B cell (primary cell): ENCODE measurements at regions not wholly inside any gene's neighbourhood (a gene's known extent, or its start where the extent isn't known, plus 50 kb on each side); places are given as distances from the start of the nearest gene placed in this dataset.

Experiments
- ATAC-seq: fragments of 200-7000 bp; cut with Tn5 transposase; one replicate; pipeline ENCODE4 v1.10.0; 2021; ENCODE audit warnings: low read depth, mild to moderate bottlenecking, moderate number of reproducible peaks, moderate library complexity
- CTCF ChIA-PET: fragments of 350-600 bp; sonication (Branson Sonifier 250); formaldehyde crosslinking; loops from one replicate; lab custom pipeline; 2021; ENCODE audit warnings: antibody characterized with exemption, inconsistent platforms; lab: Charles Lee
- POLR2A ChIA-PET: fragments of 350-600 bp; sonication (Branson Sonifier 250); formaldehyde crosslinking; loops from one replicate; lab custom pipeline; 2021; ENCODE audit warnings: antibody characterized with exemption; lab: Charles Lee
- DNase-seq: peaks from one replicate; pipeline ENCODE4 v3.0.0; 2013
- H2AFZ ChIP-seq: 2 replicates; pipeline ENCODE4 v1.6.1; 2012; ENCODE audit warnings: mild to moderate bottlenecking, low read depth, low read length; ENCODE audit not compliant: insufficient read depth, poor library complexity, severe bottlenecking
- H3K27ac ChIP-seq, 2 donors: 1 replicate in 1 of 2; 2 replicates in 1 of 2; pipeline ENCODE4 v1.5.1; 2012 to 2013; ENCODE audit warnings: low read length in 2 of 2, mild to moderate bottlenecking in 2 of 2, moderate library complexity in 1 of 2
- H3K27me3 ChIP-seq, 4 experiments: fragments of 200-600 bp in 1 of 4; sonication (generic) in 1 of 4; replicated peaks in 1 of 4; 1 replicate in 2 of 4; 2 replicates in 2 of 4; pipeline versions ENCODE4 v1.6.1 to v1.7.0; 2013 to 2016; ENCODE audit warnings: low read length in 3 of 4, mild to moderate bottlenecking in 2 of 4, mixed read lengths in 1 of 4, moderate library complexity in 1 of 4; ENCODE audit not compliant: insufficient read depth in 4 of 4, control insufficient read depth in 3 of 4; ENCODE audit errors: control extremely low read depth in 1 of 4
- H3K36me3 ChIP-seq, 2 experiments: replicated peaks in 1 of 2; 1 replicate in 1 of 2; 2 replicates in 1 of 2; pipeline versions ENCODE4 v1.6.1 to v1.7.1; 2013; ENCODE audit warnings: low read length in 1 of 2; ENCODE audit not compliant: insufficient read depth in 2 of 2, control insufficient read depth in 1 of 2; ENCODE audit errors: control extremely low read depth in 1 of 2, extremely low read depth in 1 of 2
- H3K4me1 ChIP-seq, 2 donors: fragments of 200-600 bp in 1 of 2; sonication (generic) in 1 of 2; 1 replicate in 1 of 2; 2 replicates in 1 of 2; pipeline versions ENCODE4 v1.5.1 to v1.6.1; 2013 to 2017; ENCODE audit warnings: low read length in 2 of 2; ENCODE audit not compliant: control insufficient read depth in 2 of 2, insufficient read depth in 2 of 2
- H3K4me2 ChIP-seq: replicated peaks from 2 replicates; pipeline ENCODE3; 2012; ENCODE audit warnings: mild to moderate bottlenecking, low read depth, low read length; ENCODE audit not compliant: poor library complexity, severe bottlenecking
- H3K4me3 ChIP-seq, 5 experiments: fragments of 200-600 bp in 1 of 5; sonication (generic) in 1 of 5; 1 replicate in 3 of 5; 2 replicates in 2 of 5; pipeline versions ENCODE4 v1.5.1 to v1.7.0; 2011 to 2016; ENCODE audit warnings: low read length in 4 of 5, mild to moderate bottlenecking in 4 of 5, low read depth in 2 of 5, control low read depth in 1 of 5, moderate library complexity in 1 of 5; ENCODE audit not compliant: insufficient read depth in 1 of 5; ENCODE audit errors: control extremely low read depth in 1 of 5, extremely low read depth in 1 of 5
- H3K79me2 ChIP-seq: fragments of 200-600 bp; sonication (generic); one replicate; pipeline ENCODE4 v1.6.0; 2016; ENCODE audit warnings: low read length; ENCODE audit not compliant: control insufficient read depth, insufficient read depth
- H3K9ac ChIP-seq: fragments of 200-600 bp; sonication (generic); 2 replicates; pipeline ENCODE4 v1.6.1; 2017; ENCODE audit warnings: mild to moderate bottlenecking, low read length, moderate library complexity
- H3K9me3 ChIP-seq, 3 donors: one replicate each; pipeline versions ENCODE4 v1.6.1 to v1.7.1; 2013; ENCODE audit warnings: low read length in 2 of 3; ENCODE audit not compliant: control insufficient read depth in 2 of 3, insufficient read depth in 1 of 3; ENCODE audit errors: control extremely low read depth in 1 of 3
- H4K20me1 ChIP-seq: 2 replicates; pipeline ENCODE4 v1.6.0; 2012; ENCODE audit warnings: mild to moderate bottlenecking, low read length; ENCODE audit not compliant: insufficient read depth, control insufficient read depth, poor library complexity, severe bottlenecking
- H3K27ac Mint-ChIP-seq: one replicate; pipeline ENCODE4 v1.8.0; 2021; ENCODE audit warnings: mixed read lengths
- H3K27me3 Mint-ChIP-seq: one replicate; pipeline ENCODE4 v1.8.0; 2021; ENCODE audit warnings: mixed read lengths
- H3K4me1 Mint-ChIP-seq: one replicate; pipeline ENCODE4 v1.8.0; 2021; ENCODE audit warnings: mixed read lengths
- H3K4me3 Mint-ChIP-seq: one replicate; pipeline ENCODE4 v1.8.0; 2021; ENCODE audit warnings: mixed read lengths
- H3K9me3 Mint-ChIP-seq: one replicate; pipeline ENCODE4 v1.8.0; 2022; ENCODE audit warnings: mixed read lengths; ENCODE audit not compliant: insufficient read depth
- CTCF ChIP-seq: fragments of 200-600 bp; IDR thresholded peaks from one replicate; pipeline ENCODE4 v1.8.0; 2022; ENCODE audit warnings: antibody characterized with exemption, mild to moderate bottlenecking
- EZH2 ChIP-seq: IDR thresholded peaks from 2 replicates; pipeline ENCODE4 v1.6.1; 2012; ENCODE audit warnings: borderline replicate concordance, low read depth, mild to moderate bottlenecking, moderate library complexity, low read length; ENCODE audit not compliant: insufficient read depth, poor library complexity, severe bottlenecking
- WGBS: methylation state at CpG from one replicate; pipeline ENCODE4 v1.1.5; 2013; ENCODE audit warnings: missing lambda C conversion rate; ENCODE audit not compliant: insufficient coverage; 5-methylcytosine and 5-hydroxymethylcytosine counted together
- intact Hi-C: fragments of 100-400 bp; cut with micrococcal nuclease; formaldehyde crosslinking; loops from one replicate; pipeline ENCODE4 v1.10.0; 2022

- no peaks in the 10 kb centered on the region for H3K79me2 ChIP-seq
- intact Hi-C loops = no loop called here
- H3K4me1 Mint-ChIP-seq = no peaks in the 10 kb centered on the region
- peaks cover 6% of the 10 kb centered on the region for H3K27me3 Mint-ChIP-seq
- no peak overlapping the region for H3K4me2 ChIP-seq
- H4K20me1 ChIP-seq = no peaks in the 10 kb centered on the region
- no peak overlapping the region for H3K27ac Mint-ChIP-seq
- no peak overlapping the region for H3K4me3 ChIP-seq
- DNase-seq (no peak), ATAC-seq (no peak)
- H2AFZ ChIP-seq = no peak overlapping the region
- TF ChIP-seq EZH2 (no peak), CTCF (no peak)
- CTCF ChIA-PET = no interaction called here
- no peaks in the 10 kb centered on the region for H3K9me3 ChIP-seq
- no peak overlapping the region for H3K27ac ChIP-seq
- no peaks in the 10 kb centered on the region for H3K4me1 ChIP-seq
- H3K27me3 ChIP-seq = no peaks in the 10 kb centered on the region
- POLR2A ChIA-PET = no interaction called here
- WGBS = no CpG with 5 or more reads among the region's 2 CpGs
- no peaks in the 10 kb centered on the region for H3K9me3 Mint-ChIP-seq
- H3K9ac ChIP-seq = no peak overlapping the region
- no peak overlapping the region for H3K4me3 Mint-ChIP-seq
- H3K36me3 ChIP-seq = no peaks in the 10 kb centered on the region
Measured at GRCh38 chr7:116356979-116357378, 142.6 kb upstream of the CAV2 start.

GRCh38 chr7:116357781-116358670, 141.5 kb upstream of the CAV2 start:
- DNase-seq (no peak), ATAC-seq (no peak)
- H3K9ac ChIP-seq = no peak overlapping the region
- H3K36me3 ChIP-seq = no peaks in the 10 kb centered on the region
- H3K27ac ChIP-seq = no peak overlapping the region
- CTCF ChIA-PET = no interaction called here
- no peaks in the 10 kb centered on the region for H3K9me3 ChIP-seq
- Mint-ChIP-seq H3K9me3 (no peaks in the 10 kb centered on the region), H3K4me3 (no peak overlapping the region), H3K4me1 (no peaks in the 10 kb centered on the region), H3K27me3 (peaks cover 8% of the 10 kb centered on the region), H3K27ac (no peak overlapping the region)
- H3K4me2 ChIP-seq = no peak overlapping the region
- no peak overlapping the region for H3K4me3 ChIP-seq
- no peaks in the 10 kb centered on the region for H3K79me2 ChIP-seq
- POLR2A ChIA-PET = no interaction called here
- WGBS = 87% methylated on average over 2 of the region's 5 CpGs
- TF ChIP-seq EZH2 (no peak), CTCF (no peak)
- H2AFZ ChIP-seq = no peak overlapping the region
- H4K20me1 ChIP-seq = no peaks in the 10 kb centered on the region
- H3K27me3 ChIP-seq = no peaks in the 10 kb centered on the region
- H3K4me1 ChIP-seq = no peaks in the 10 kb centered on the region
- intact Hi-C loops = no loop called here
